Fibroblast of villous mesenchyme (primary cell): ENCODE measurements at regions not wholly inside any gene's neighbourhood (a gene's known extent, or its start where the extent isn't known, plus 50 kb on each side); places are given as distances from the start of the nearest gene placed in this dataset.

Experiments used
- DNase-seq: peaks from one replicate; pipeline ENCODE4 v3.0.0-alpha.2; 2010; ENCODE audit warnings: low read depth
- H3K4me3 ChIP-seq: 2 replicates; pipeline ENCODE4 v1.5.1; 2011; ENCODE audit warnings: low read depth, mild to moderate bottlenecking, low read length
- TF ChIP-seq, protein P1 (sequence below): IDR thresholded peaks from 2 replicates; pipeline ENCODE4 v1.5.1; 2012; ENCODE audit warnings: low read depth, mild to moderate bottlenecking, low read length; ENCODE audit not compliant: insufficient read depth

DNA sequence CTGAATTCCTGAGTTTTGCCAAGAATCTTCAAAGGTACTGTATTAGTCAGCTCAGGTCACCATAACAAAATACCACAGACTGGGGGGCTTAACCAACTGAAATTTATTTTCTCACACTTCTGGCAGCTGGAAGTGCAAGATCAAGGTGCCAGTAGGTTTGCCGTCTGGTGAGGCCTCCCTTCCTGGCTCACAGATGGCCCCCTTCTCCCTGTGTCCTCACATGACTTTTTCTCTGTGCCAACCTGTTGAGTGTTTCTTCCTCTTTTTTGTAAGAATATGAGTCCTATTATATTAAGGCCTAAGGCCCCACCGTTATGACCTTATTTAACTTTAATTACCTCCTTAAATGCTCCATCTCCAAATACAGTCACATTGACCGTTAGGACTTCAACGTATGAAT is 156.1 kb upstream of the KIF2A start:
- H3K4me3 ChIP-seq, result no peak overlapping the region
- DNase-seq, result no peak
- TF ChIP-seq, protein P1, sequence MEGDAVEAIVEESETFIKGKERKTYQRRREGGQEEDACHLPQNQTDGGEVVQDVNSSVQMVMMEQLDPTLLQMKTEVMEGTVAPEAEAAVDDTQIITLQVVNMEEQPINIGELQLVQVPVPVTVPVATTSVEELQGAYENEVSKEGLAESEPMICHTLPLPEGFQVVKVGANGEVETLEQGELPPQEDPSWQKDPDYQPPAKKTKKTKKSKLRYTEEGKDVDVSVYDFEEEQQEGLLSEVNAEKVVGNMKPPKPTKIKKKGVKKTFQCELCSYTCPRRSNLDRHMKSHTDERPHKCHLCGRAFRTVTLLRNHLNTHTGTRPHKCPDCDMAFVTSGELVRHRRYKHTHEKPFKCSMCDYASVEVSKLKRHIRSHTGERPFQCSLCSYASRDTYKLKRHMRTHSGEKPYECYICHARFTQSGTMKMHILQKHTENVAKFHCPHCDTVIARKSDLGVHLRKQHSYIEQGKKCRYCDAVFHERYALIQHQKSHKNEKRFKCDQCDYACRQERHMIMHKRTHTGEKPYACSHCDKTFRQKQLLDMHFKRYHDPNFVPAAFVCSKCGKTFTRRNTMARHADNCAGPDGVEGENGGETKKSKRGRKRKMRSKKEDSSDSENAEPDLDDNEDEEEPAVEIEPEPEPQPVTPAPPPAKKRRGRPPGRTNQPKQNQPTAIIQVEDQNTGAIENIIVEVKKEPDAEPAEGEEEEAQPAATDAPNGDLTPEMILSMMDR, result no peak

DNA sequence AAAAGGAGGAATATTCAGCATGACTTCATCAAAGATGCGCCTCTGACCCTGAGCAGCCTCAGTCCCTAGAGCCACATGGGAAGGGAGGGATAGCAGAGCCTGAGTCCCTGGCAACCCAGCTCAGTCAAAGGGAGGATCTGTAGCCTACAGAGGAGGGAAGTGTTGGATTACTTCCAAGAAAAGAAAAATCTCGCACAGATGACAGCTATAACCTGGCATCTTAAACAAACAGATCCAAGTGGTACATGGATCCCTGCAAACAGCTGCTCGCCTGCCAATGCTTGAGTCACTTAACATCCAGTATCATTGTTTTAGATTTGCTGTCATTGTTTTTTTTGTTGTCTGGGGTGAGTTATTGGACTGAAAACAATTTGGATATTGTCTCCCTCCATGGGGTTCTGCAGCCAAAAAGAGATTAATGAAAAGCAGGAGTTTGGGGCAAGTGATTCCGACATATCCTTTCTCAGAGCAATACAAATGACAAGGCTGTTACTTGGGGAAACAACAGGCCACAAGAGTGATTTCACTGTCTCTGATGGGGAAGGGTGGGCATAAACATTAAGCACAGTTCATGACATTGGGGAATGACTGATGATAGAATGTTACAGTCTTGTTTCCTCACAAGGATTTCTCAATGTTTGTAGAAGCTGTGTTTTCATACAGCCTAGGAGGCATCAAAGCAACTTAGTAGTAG is 153.5 kb upstream of the KIF2A start:
- TF ChIP-seq, protein P1, result no peak
- DNase-seq, result no peak
- no peak overlapping the region for H3K4me3 ChIP-seq

DNA sequence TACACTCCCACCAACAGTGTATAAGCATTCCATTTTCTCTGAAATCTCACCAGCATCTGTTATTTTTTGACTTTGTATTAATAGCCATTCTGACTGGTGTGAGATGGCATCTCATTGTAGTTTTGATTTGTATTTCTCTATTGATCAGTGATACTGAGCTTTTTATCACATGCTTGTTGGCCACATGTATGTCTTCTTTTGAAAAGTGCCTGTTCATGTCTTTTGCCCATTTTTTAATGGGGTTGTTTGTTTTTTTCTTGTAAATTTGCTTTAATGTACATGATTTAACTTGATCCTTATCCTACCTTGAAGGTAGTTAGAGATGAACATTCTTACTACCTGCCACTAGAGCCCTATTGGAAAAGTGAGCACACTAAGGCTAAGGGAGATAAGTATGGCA is 151.2 kb upstream of the KIF2A start:
- TF ChIP-seq, protein P1, result no peak
- H3K4me3 ChIP-seq, result no peak overlapping the region
- no peak for DNase-seq

GRCh38 chr5:62155988-62156387 is 150.0 kb upstream of the KIF2A start:
- H3K4me3 ChIP-seq, result no peak overlapping the region
- DNase-seq, result no peak
- TF ChIP-seq, protein P1, result no peak

DNA sequence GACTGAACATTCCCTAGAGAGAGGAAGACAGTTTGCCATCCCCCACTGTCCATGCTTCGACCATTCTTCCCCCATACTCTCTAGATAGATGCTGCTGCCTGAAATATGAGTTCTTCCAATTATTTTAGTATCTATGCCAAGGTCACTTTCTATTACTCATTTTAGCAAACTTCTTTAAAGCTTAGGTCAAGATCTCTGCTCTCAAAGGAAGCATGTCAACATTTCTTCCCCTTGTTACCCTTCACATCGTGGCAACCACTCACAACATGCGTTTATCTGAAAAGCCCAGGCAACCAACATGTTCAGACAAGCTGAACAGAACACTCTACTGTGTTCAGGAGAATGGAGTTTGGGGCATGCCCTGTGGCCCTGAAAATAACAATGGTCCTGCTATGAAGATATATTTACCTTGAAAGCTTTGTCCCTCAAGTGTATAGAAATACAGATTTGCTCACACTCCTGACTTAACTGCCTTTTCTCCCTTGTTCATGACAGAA is 138.4 kb upstream of the KIF2A start:
- no peak for DNase-seq
- TF ChIP-seq, protein P1, result no peak
- no peak overlapping the region for H3K4me3 ChIP-seq

- no peak overlapping the region for H3K4me3 ChIP-seq
- TF ChIP-seq, protein P1, result no peak
- DNase-seq, result no peak
Observed at GRCh38 chr5:62168506-62169281, 137.3 kb upstream of the KIF2A start.
